Esophagus squamous epithelium (tissue), 4 donors: ENCODE measurements at regions not wholly inside any gene's neighbourhood (a gene's known extent, or its start where the extent isn't known, plus 50 kb on each side); places are given as distances from the start of the nearest gene placed in this dataset.

Experiments
- POLR2A ChIP-seq, 4 donors: fragments of 450-650 bp; IDR thresholded peaks; one replicate each; pipeline ENCODE4 v1.6.1; 2017; ENCODE audit warnings: antibody characterized with exemption in 4 of 4, mild to moderate bottlenecking in 4 of 4, moderate library complexity in 3 of 4
- TF ChIP-seq, protein P1 (sequence below), 6 experiments: fragments of 450-650 bp in 4 of 6; fragments of 200-600 bp in 2 of 6; sonication (generic) in 2 of 6; IDR thresholded peaks; one replicate each; pipeline ENCODE4 v1.5.1; 2016 to 2019; ENCODE audit warnings: antibody characterized with exemption in 6 of 6, mild to moderate bottlenecking in 4 of 6, moderate library complexity in 4 of 6

DNA sequence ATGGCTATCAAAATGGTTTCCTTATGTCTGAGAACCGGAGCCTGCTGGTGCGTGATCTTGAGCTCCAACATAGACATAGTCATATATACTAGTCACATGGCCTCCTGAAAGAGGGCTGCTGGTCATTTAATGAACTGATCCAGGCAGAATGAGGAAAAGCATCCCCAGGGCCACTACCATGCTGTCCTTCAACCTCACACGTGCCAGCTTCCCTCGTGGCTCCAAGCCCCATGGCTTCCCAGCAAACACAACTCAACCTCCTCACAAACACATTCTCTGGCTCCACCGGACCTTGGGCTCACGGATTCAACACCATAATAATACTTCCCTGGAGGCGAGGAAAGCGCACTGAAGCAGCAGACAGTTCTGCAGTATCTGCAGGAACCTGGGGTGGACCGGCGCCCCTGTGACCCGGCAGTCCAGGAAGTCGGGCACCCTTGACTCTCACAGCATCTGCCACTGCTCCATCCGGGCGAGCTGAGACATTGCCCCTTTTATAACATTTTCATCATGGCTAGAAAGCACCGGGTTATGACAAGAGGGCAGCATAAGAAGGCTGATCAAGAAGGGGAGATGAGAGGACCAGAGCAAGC lies 57.2 kb upstream of the CDH5 start:
- no peak for TF ChIP-seq POLR2A (IDR thresholded peaks at IDR 0.05)
- TF ChIP-seq, protein P1, sequence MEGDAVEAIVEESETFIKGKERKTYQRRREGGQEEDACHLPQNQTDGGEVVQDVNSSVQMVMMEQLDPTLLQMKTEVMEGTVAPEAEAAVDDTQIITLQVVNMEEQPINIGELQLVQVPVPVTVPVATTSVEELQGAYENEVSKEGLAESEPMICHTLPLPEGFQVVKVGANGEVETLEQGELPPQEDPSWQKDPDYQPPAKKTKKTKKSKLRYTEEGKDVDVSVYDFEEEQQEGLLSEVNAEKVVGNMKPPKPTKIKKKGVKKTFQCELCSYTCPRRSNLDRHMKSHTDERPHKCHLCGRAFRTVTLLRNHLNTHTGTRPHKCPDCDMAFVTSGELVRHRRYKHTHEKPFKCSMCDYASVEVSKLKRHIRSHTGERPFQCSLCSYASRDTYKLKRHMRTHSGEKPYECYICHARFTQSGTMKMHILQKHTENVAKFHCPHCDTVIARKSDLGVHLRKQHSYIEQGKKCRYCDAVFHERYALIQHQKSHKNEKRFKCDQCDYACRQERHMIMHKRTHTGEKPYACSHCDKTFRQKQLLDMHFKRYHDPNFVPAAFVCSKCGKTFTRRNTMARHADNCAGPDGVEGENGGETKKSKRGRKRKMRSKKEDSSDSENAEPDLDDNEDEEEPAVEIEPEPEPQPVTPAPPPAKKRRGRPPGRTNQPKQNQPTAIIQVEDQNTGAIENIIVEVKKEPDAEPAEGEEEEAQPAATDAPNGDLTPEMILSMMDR (IDR thresholded peaks at IDR 0.05) = no peak
